ENCODE measurements at regions not wholly inside any gene's neighbourhood (a gene's known extent, or its start where the extent isn't known, plus 50 kb on each side); places are given as distances from the start of the nearest gene placed in this dataset.

GRCh38 chr22:26952451-26953011 is 295.1 kb downstream of the MIAT start:
- Histone ChIP-seq H3K4me3 (ENCODE audit: control insufficient read depth in 2 of 3, extremely low read depth in 1 of 3, insufficient read depth in 2 of 3, low read depth in 1 of 3, low read length in 3 of 3) (no peak overlapping the region), H3K9me3 (ENCODE audit: control insufficient read depth, low read depth, low read length) (no peaks in the 10 kb centered on the region), H4K20me1 (ENCODE audit: control insufficient read depth, extremely low read depth, insufficient read depth, low read length) (no peaks in the 10 kb centered on the region), H3K9me1 (ENCODE audit: control insufficient read depth, extremely low read depth, insufficient read depth, low read length) (no peaks in the 10 kb centered on the region), H3K79me2 (ENCODE audit: control insufficient read depth, insufficient read depth, low read length) (no peaks in the 10 kb centered on the region), H3K4me2 (ENCODE audit: control insufficient read depth, extremely low read depth, insufficient read depth, low read depth, low read length) (no peak overlapping the region), H3K27ac (ENCODE audit: control insufficient read depth, insufficient read depth, low read length) (no peak overlapping the region), H3K4me1 (ENCODE audit: control insufficient read depth, extremely low read depth, insufficient read depth, low read length) (no peaks in the 10 kb centered on the region), H2AFZ (ENCODE audit: control insufficient read depth, low read length) (no peak overlapping the region), H3K27me3 (ENCODE audit: control insufficient read depth, extremely low read depth, insufficient read depth, low read length) (peaks cover 15% of the 10 kb centered on the region), H3K9ac (ENCODE audit: control insufficient read depth, extremely low read depth, insufficient read depth, low read length) (no peak overlapping the region), H3K36me3 (ENCODE audit: control insufficient read depth in 2 of 2, extremely low read depth in 1 of 2, insufficient read depth in 2 of 2, low read length in 2 of 2) (no peaks in the 10 kb centered on the region)
- no peak for FAIRE-seq
- DNase-seq (ENCODE audit: low read depth, low spot score): no peak
- TF ChIP-seq EZH2 (IDR thresholded peaks at IDR 0.05; ENCODE audit: low read length): no peak
- TF ChIP-seq CTCF (optimal IDR thresholded peaks at IDR 0.05 in 1 of 3, IDR thresholded peaks at IDR 0.05 in 1 of 3, conservative IDR thresholded peaks at IDR 0.05 in 1 of 3; ENCODE audit: extremely low read depth in 1 of 3, insufficient read depth in 2 of 3, low read length in 3 of 3): no peak
- dilution Hi-C loops (cut with MboI; ENCODE audit: extremely low pct_ligation_motif_present, low sequenced_read_pairs): no loop called here

GRCh38 chr22:26953012-26953883 is 295.9 kb downstream of the MIAT start:
- no peaks in the 10 kb centered on the region for H3K9me1 ChIP-seq (ENCODE audit: control insufficient read depth, extremely low read depth, insufficient read depth, low read length)
- H4K20me1 ChIP-seq (ENCODE audit: control insufficient read depth, extremely low read depth, insufficient read depth, low read length): no peaks in the 10 kb centered on the region
- FAIRE-seq (no peak), DNase-seq (ENCODE audit: low read depth, low spot score) (no peak)
- dilution Hi-C loops (cut with MboI; ENCODE audit: extremely low pct_ligation_motif_present, low sequenced_read_pairs): no loop called here
- no peaks in the 10 kb centered on the region for H3K79me2 ChIP-seq (ENCODE audit: control insufficient read depth, insufficient read depth, low read length)
- H3K9me3 ChIP-seq (ENCODE audit: control insufficient read depth, low read depth, low read length): no peaks in the 10 kb centered on the region
- H3K4me2 ChIP-seq (ENCODE audit: control insufficient read depth, extremely low read depth, insufficient read depth, low read depth, low read length): no peak overlapping the region
- no peak overlapping the region for H3K4me3 ChIP-seq (ENCODE audit: control insufficient read depth in 2 of 3, extremely low read depth in 1 of 3, insufficient read depth in 2 of 3, low read depth in 1 of 3, low read length in 3 of 3)
- no peak overlapping the region for H3K9ac ChIP-seq (ENCODE audit: control insufficient read depth, extremely low read depth, insufficient read depth, low read length)
- TF ChIP-seq CTCF (optimal IDR thresholded peaks at IDR 0.05 in 1 of 3, IDR thresholded peaks at IDR 0.05 in 1 of 3, conservative IDR thresholded peaks at IDR 0.05 in 1 of 3; ENCODE audit: extremely low read depth in 1 of 3, insufficient read depth in 2 of 3, low read length in 3 of 3) (no peak), EZH2 (IDR thresholded peaks at IDR 0.05; ENCODE audit: low read length) (no peak)
- H3K36me3 ChIP-seq (ENCODE audit: control insufficient read depth in 2 of 2, extremely low read depth in 1 of 2, insufficient read depth in 2 of 2, low read length in 2 of 2): no peaks in the 10 kb centered on the region
- peaks cover 15% of the 10 kb centered on the region for H3K27me3 ChIP-seq (ENCODE audit: control insufficient read depth, extremely low read depth, insufficient read depth, low read length)
- H3K27ac ChIP-seq (ENCODE audit: control insufficient read depth, insufficient read depth, low read length): no peak overlapping the region
- no peaks in the 10 kb centered on the region for H3K4me1 ChIP-seq (ENCODE audit: control insufficient read depth, extremely low read depth, insufficient read depth, low read length)
- H2AFZ ChIP-seq (ENCODE audit: control insufficient read depth, low read length): no peak overlapping the region

Data from keratinocyte (primary cell).